HEK293T (cell line): ENCODE measurements at regions not wholly inside any gene's neighbourhood (a gene's known extent, or its start where the extent isn't known, plus 50 kb on each side); places are given as distances from the start of the nearest gene placed in this dataset.

Source experiments
- CTCF ChIA-PET: fragments of 350-600 bp; formaldehyde crosslinking; extraction: SDS; loops from one replicate; lab custom pipeline; 2021; ENCODE audit warnings: antibody characterized with exemption, inconsistent platforms; lab: Yijun Ruan, JAX
- POLR2A ChIA-PET: fragments of 350-600 bp; formaldehyde crosslinking; extraction: SDS; loops from one replicate; lab custom pipeline; 2020; ENCODE audit warnings: antibody characterized with exemption, inconsistent platforms; lab: Yijun Ruan, JAX
- DNase-seq: peaks from one replicate; pipeline ENCODE4 v3.0.0; 2012; ENCODE audit warnings: mixed read lengths; ENCODE audit errors: extremely low spot score
- ARNT ChIP-seq: fragments of 450-650 bp; IDR thresholded peaks from 2 replicates; pipeline ENCODE4 v1.6.1; 2017; ENCODE audit warnings: mild to moderate bottlenecking
- BHLHE40 ChIP-seq: fragments of 450-650 bp; IDR thresholded peaks from 2 replicates; pipeline ENCODE4 v1.6.1; 2016; ENCODE audit warnings: mild to moderate bottlenecking, moderate library complexity, borderline replicate concordance
- CTBP1 ChIP-seq: fragments of 450-650 bp; IDR thresholded peaks from 2 replicates; pipeline ENCODE4 v1.6.1; 2016; ENCODE audit warnings: borderline replicate concordance
- ELF4 ChIP-seq: fragments of 450-650 bp; IDR thresholded peaks from 2 replicates; pipeline ENCODE4 v1.6.1; 2017; ENCODE audit warnings: antibody characterized with exemption
- FOXA1 ChIP-seq: fragments of 450-650 bp; IDR thresholded peaks from 2 replicates; pipeline ENCODE4 v1.6.1; 2016; ENCODE audit warnings: mild to moderate bottlenecking
- FOXK2 ChIP-seq: fragments of 450-650 bp; IDR thresholded peaks from 2 replicates; pipeline ENCODE4 v1.6.1; 2016; ENCODE audit warnings: mild to moderate bottlenecking
- FOXM1 ChIP-seq: fragments of 450-650 bp; IDR thresholded peaks from 2 replicates; pipeline ENCODE4 v1.6.1; 2017; ENCODE audit warnings: mild to moderate bottlenecking, borderline replicate concordance
- HDGF ChIP-seq: fragments of 450-650 bp; IDR thresholded peaks from 2 replicates; pipeline ENCODE4 v1.6.1; 2017; ENCODE audit warnings: antibody characterized with exemption, borderline replicate concordance
- L3MBTL2 ChIP-seq: fragments of 450-650 bp; conservative IDR thresholded peaks from 2 replicates; pipeline ENCODE4 v1.6.1; 2016; ENCODE audit warnings: mild to moderate bottlenecking
- LEF1 ChIP-seq: fragments of 450-650 bp; IDR thresholded peaks from 2 replicates; pipeline ENCODE4 v1.6.1; 2017; ENCODE audit warnings: mild to moderate bottlenecking, borderline replicate concordance
- NFRKB ChIP-seq: fragments of 450-650 bp; IDR thresholded peaks from 2 replicates; pipeline ENCODE4 v1.6.1; 2016; ENCODE audit warnings: mild to moderate bottlenecking, moderate library complexity
- SP1 ChIP-seq: fragments of 450-650 bp; IDR thresholded peaks from 2 replicates; pipeline ENCODE4 v1.6.1; 2017
- SUZ12 ChIP-seq: fragments of 450-650 bp; IDR thresholded peaks from 2 replicates; pipeline ENCODE4 v1.6.1; 2016; ENCODE audit warnings: mild to moderate bottlenecking
- TARDBP ChIP-seq: fragments of 450-650 bp; IDR thresholded peaks from 2 replicates; pipeline ENCODE4 v1.6.1; 2016
- ZNF384 ChIP-seq: fragments of 450-650 bp; IDR thresholded peaks from 2 replicates; pipeline ENCODE4 v1.6.1; 2016
- TF ChIP-seq, protein P1 (sequence below): fragments of 450-650 bp; IDR thresholded peaks from 2 replicates; pipeline ENCODE4 v1.6.1; 2016

DNA sequence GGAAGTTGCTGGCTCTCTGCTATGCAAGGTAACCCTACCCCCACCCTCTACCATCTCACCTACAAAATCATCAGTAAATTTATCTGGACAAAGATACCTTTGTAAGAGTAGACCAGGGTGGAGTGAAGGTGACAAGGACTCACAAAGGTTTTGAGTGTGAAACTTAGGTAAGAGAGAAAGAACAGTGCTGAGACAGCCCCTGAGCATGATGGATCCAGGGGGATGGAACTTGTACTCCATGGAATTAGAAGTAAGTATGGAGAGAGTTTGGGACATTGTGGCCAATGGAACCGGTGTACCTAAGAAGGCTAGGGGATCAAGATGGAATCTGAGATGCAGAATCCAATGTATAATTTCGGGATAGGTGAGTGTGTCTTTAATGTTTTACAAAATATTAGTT is 153.0 kb upstream of the NSMCE3 start:
- POLR2A ChIA-PET, result no interaction called here
- DNase-seq, result no peak
- CTCF ChIA-PET, result no interaction called here
- TF ChIP-seq SUZ12, result no peak

DNA sequence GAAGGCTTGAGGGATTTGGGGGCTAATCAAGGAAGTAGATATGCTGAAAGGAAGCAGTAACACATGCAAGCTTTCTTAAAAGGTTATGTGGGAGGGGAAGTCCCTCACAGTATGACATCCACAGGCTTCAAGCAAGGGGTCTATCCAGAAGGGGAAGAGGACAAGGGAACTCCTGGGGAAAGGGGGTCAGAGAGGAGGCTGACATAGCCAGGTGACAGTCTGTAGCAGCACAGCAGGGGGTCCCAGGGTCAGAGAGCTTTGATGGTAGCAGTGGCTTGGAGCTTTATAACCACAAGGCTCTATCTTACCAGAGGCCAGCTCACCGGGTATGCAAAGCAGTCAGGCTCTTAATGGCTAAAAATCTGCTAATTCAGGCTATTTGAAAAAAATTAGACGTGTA is 150.6 kb upstream of the NSMCE3 start:
- no peak for DNase-seq
- ChIA-PET CTCF (no interaction called here), POLR2A (no interaction called here)
- no peak for TF ChIP-seq FOXK2
- no peak for TF ChIP-seq SP1
- TF ChIP-seq NFRKB, result no peak
- no peak for TF ChIP-seq FOXA1
- TF ChIP-seq ELF4, result no peak
- no peak for TF ChIP-seq ARNT
- TF ChIP-seq LEF1, result no peak
- no peak for TF ChIP-seq L3MBTL2
- TF ChIP-seq ZNF384, result no peak
- TF ChIP-seq FOXM1, result no peak

- ChIA-PET POLR2A (no interaction called here), CTCF (no interaction called here)
- DNase-seq, result no peak
- TF ChIP-seq FOXA1 (no peak), LEF1 (no peak), NFRKB (no peak), FOXK2 (no peak), HDGF (no peak), SUZ12 (no peak), BHLHE40 (no peak), CTBP1 (no peak), ELF4 (no peak), ARNT (no peak), FOXM1 (no peak), SP1 (no peak), TARDBP (no peak)
- TF ChIP-seq, protein P1, sequence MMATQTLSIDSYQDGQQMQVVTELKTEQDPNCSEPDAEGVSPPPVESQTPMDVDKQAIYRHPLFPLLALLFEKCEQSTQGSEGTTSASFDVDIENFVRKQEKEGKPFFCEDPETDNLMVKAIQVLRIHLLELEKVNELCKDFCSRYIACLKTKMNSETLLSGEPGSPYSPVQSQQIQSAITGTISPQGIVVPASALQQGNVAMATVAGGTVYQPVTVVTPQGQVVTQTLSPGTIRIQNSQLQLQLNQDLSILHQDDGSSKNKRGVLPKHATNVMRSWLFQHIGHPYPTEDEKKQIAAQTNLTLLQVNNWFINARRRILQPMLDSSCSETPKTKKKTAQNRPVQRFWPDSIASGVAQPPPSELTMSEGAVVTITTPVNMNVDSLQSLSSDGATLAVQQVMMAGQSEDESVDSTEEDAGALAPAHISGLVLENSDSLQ, result no peak
Measured at GRCh38 chr15:29418931-29419330, 149.3 kb upstream of the NSMCE3 start.

DNA sequence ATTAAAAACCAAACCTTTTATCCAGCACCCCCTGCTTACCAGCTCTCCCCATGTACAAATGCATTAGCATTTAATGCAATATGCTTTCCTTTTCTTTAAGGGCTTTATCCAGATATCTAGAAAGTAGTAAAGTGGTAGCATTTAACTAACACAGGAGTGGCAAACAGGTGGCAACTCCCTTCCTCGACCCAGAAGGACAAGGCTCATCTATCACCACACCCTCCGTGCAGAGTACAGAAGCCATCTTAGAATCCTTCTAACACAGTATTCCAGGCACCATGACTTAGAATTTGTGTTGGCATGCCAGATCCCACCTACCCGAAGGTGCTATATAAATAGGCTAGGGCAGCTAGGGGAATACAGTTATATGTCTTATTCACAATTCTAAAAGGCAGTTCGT is 148.6 kb upstream of the NSMCE3 start:
- POLR2A ChIA-PET, result no interaction called here
- no peak for DNase-seq
- TF ChIP-seq, protein P1, result no peak
- CTCF ChIA-PET, result no interaction called here

GRCh38 chr15:29411299-29411698 is 141.7 kb upstream of the NSMCE3 start:
- ChIA-PET POLR2A (no interaction called here), CTCF (no interaction called here)
- TF ChIP-seq ELF4 (no peak), HDGF (no peak), CTBP1 (no peak), SUZ12 (no peak), L3MBTL2 (no peak), FOXK2 (no peak), ARNT (no peak), NFRKB (no peak), FOXM1 (no peak), ZNF384 (no peak)
- TF ChIP-seq, protein P1, result no peak
- no peak for DNase-seq

- ChIA-PET POLR2A (no interaction called here), CTCF (no interaction called here)
- TF ChIP-seq SP1, result no peak
- no peak for DNase-seq
Measured at GRCh38 chr15:29410338-29410737, 140.7 kb upstream of the NSMCE3 start.

DNA sequence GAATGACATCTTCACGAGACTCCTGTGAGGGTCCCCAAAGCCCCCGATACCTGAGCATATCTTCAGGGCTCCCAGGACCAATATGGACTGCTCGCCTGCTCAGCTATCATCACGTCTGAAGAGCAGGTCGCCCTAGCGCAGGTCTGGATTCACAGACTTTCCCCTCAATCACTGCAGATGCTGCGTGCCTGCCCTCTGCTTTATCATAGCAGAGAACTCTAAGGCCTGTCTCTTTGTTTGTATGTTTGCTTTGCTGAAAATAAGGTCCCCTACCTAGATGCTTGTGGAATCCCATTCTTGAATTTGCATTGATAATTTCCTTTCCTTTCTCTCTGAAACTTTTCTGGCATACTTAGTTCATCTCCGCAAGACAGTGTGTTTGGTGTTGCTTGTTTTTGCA is 140.3 kb upstream of the NSMCE3 start:
- ChIA-PET POLR2A (no interaction called here), CTCF (no interaction called here)
- TF ChIP-seq, protein P1, result no peak
- TF ChIP-seq NFRKB (no peak), ZNF384 (no peak), TARDBP (no peak), ELF4 (no peak), HDGF (no peak), BHLHE40 (no peak), FOXK2 (no peak), CTBP1 (no peak), SUZ12 (no peak), L3MBTL2 (no peak), FOXM1 (no peak), ARNT (no peak), FOXA1 (no peak), SP1 (no peak), LEF1 (no peak)
- DNase-seq, result no peak
